Bronchial epithelial cell (primary cell): ENCODE measurements at regions not wholly inside any gene's neighbourhood (a gene's known extent, or its start where the extent isn't known, plus 50 kb on each side); places are given as distances from the start of the nearest gene placed in this dataset.

Source experiments
- DNase-seq: peaks from one replicate; pipeline ENCODE4 v3.0.0-alpha.2; 2010; ENCODE audit warnings: low read depth
- FAIRE-seq: peaks from 2 replicates; lab custom pipeline; 2011; peaks lifted over from hg19 to GRCh38; lab: Jason Lieb, UNC
- H3K27me3 ChIP-seq: 2 replicates; pipeline ENCODE4 v1.5.1; 2011; ENCODE audit warnings: low read length; ENCODE audit not compliant: control insufficient read depth, insufficient read depth
- H3K36me3 ChIP-seq: 2 replicates; pipeline ENCODE4 v1.5.1; 2011; ENCODE audit warnings: low read length; ENCODE audit not compliant: control insufficient read depth, insufficient read depth
- H3K4me3 ChIP-seq: 2 replicates; pipeline ENCODE4 v1.5.1; 2011; ENCODE audit warnings: mild to moderate bottlenecking, low read depth, low read length, control low read depth
- CTCF ChIP-seq: IDR thresholded peaks from 2 replicates; pipeline ENCODE4 v1.5.1; 2011; ENCODE audit warnings: mild to moderate bottlenecking, moderate library complexity, low read length, control low read depth, inconsistent platforms; ENCODE audit not compliant: insufficient read depth, severe bottlenecking

DNA sequence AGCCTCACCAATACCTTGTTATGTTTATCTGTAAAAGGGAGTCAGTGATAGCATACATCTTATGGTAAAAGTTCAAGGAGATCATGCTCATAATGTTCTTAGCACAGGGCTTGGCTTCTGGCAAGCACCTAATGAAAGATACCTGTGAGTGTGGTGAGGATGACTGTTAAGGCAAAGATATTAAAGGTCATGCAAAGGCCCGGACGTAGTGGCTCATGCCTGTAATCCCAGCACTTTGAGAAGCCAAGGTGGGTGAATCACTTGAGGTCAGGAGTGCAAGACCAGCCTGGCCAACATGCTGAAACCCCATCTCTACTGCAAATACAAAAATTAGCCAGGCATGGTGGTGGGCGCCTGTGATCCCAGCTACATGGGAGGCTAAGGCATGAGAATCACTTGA is 425.9 kb upstream of the TBX3 start:
- Histone ChIP-seq H3K4me3 (no peak overlapping the region), H3K36me3 (no peaks in the 10 kb centered on the region), H3K27me3 (no peaks in the 10 kb centered on the region)
- no peak for DNase-seq
- no peak for TF ChIP-seq CTCF
- FAIRE-seq: no peak

DNA sequence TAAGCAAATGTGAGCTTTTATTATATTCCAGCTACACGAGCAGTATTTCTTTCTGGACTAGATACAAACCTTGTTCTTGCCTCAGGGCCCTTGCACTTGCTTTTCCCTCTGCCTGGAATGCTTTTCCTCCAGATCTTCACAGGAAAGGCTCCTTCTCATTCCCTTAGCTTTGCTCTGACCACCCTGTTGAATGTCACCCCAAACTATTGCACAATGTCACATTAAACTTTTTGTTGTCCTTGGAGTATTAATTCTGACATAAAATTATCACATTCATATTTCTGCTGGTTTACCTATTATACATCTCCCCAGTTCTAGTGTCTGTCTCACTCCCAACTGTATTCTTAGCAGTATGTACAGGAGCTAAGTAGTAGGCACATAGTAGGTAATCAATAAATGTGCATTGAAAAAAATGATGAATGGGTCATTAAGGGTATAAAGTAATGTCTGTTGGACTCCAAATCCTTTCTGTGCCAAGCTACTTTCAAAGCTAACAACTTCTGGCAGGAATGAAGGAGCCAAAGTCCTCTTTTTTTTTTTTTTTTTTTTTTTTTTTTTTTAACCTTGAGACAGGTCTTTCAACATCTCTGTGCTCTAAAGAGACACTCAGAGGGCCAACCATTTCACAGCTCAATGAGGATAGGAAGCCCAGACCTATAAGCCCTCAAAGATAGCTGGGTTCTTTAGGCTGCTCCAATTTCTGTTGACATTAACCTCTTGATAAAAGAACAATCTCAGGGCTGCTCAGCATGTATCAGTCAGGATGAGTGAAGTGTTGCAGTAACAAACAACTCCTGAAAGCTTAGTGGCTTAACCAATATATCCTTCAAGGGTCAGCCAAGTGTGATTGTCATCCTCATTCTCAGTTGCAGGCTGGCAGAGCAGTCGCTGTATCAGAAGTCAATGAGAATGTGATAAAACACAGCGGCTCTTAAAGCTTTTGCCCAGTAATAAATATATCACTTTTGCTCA is 424.4 kb upstream of the TBX3 start:
- no peak for FAIRE-seq
- Histone ChIP-seq H3K36me3 (no peaks in the 10 kb centered on the region), H3K4me3 (no peak overlapping the region), H3K27me3 (no peaks in the 10 kb centered on the region)
- DNase-seq: no peak
- no peak for TF ChIP-seq CTCF

DNA sequence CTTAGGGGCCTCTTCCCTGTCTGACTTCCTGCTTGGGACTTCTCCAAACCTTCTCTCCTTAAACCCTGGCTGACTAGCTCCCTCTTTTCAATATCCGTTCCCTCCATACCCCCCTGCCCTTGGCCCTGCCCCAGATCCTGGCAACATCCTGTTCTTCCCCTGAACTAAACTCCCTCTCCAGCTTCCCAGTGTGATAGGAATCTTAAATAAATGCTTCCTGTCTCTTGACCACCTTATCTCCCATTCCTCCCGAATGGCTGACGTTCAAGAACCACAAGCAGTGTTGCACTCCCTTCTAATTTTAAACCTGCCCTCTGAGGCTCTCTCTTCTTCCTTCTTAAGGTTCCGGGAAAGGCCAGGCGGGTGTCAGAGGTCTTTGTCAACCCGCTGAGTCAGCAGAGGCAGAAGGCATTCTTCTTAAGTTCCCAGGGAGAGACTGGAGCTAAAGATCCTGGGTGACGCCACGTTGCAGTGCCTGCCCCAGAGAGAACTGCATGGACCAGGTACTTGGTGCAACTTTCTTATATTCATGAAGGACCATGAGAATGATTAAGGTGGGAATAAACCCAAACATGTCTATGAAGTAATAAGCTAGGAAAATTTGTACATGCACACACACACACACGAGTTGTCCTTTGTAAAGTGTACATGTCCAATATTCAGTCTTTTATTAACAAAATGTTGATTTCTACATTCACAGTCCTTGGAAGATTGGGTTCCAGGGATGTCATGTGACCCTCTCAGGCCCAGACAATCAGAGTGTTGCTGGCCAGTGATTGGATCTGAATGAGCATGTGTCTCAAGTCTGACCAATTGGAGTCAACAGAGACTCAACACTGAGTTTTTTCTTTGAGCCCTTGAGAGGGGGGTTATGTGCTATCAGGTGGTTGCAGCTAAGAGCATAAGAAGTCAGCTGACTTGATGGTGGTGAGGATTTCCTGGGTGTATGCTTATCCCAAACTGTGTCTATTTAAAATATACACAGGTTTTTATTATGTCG is 420.2 kb upstream of the TBX3 start:
- TF ChIP-seq CTCF: no peak
- no peak for DNase-seq
- Histone ChIP-seq H3K4me3 (no peak overlapping the region), H3K36me3 (no peaks in the 10 kb centered on the region), H3K27me3 (no peaks in the 10 kb centered on the region)
- FAIRE-seq: no peak

- DNase-seq (no peak), FAIRE-seq (no peak)
- Histone ChIP-seq H3K27me3 (no peaks in the 10 kb centered on the region), H3K4me3 (no peak overlapping the region), H3K36me3 (no peaks in the 10 kb centered on the region)
- TF ChIP-seq CTCF: no peak
Observed at GRCh38 chr12:115102450-115102849, 418.5 kb upstream of the TBX3 start.

DNA sequence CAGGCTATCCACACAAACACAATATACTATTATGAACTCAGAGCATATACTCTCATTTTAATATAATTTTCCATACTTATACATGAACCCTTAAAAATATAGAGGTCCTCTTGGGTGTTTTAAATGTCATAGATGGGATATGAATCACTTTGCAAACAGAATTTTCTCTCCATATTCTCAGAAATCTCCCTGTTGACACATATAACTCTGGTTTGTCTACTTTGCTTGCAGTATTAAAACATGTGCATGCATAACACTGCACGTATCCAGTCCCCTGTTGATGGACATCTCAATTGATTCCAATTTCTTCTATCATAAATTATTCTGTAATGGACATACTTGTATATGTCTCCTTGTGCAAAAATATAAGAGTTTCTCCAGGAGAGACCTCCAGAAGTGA is 417.5 kb upstream of the TBX3 start:
- no peak for FAIRE-seq
- no peak for TF ChIP-seq CTCF
- no peak overlapping the region for H3K4me3 ChIP-seq

More for the DNA sequence above, 417.5 kb upstream of the TBX3 start:
- H3K36me3 ChIP-seq: no peaks in the 10 kb centered on the region
- no peak for DNase-seq
- H3K27me3 ChIP-seq: no peaks in the 10 kb centered on the region
